Retinal pigment epithelial cell (primary cell): ENCODE measurements at regions not wholly inside any gene's neighbourhood (a gene's known extent, or its start where the extent isn't known, plus 50 kb on each side); places are given as distances from the start of the nearest gene placed in this dataset.

ENCODE experiments used
- DNase-seq: peaks from one replicate; pipeline ENCODE4 v3.0.0-alpha.2; 2010; ENCODE audit warnings: low read depth
- H3K4me3 ChIP-seq: 2 replicates; pipeline ENCODE4 v1.5.1; 2011; ENCODE audit warnings: mild to moderate bottlenecking, low read length, control low read depth, moderate library complexity
- TF ChIP-seq, protein P1 (sequence below): conservative IDR thresholded peaks from 2 replicates; pipeline ENCODE4 v1.5.1; 2011; ENCODE audit warnings: low read depth, low read length, control low read depth, inconsistent platforms

DNA sequence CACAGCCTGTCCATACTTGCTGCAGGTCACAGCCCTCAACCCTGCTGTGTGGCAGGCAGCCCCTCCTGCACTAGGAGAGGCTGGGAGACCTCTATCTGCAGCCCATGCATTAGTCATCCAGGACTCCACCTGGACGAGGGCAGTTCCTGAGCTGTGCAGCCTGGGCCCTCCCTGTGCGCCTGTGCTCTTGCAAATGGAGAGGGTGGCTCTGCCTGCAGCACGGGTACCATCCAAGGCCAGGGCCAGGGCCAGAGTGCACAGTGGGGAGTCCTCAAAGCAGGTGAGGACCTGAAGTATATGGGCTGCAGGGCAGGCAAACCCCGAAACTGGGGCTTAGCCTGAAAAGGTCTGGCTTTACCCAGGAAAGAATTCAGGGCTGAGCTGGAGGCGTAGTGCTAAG is 89.8 kb upstream of the PHACTR3 start:
- H3K4me3 ChIP-seq: no peak overlapping the region
- TF ChIP-seq, protein P1, sequence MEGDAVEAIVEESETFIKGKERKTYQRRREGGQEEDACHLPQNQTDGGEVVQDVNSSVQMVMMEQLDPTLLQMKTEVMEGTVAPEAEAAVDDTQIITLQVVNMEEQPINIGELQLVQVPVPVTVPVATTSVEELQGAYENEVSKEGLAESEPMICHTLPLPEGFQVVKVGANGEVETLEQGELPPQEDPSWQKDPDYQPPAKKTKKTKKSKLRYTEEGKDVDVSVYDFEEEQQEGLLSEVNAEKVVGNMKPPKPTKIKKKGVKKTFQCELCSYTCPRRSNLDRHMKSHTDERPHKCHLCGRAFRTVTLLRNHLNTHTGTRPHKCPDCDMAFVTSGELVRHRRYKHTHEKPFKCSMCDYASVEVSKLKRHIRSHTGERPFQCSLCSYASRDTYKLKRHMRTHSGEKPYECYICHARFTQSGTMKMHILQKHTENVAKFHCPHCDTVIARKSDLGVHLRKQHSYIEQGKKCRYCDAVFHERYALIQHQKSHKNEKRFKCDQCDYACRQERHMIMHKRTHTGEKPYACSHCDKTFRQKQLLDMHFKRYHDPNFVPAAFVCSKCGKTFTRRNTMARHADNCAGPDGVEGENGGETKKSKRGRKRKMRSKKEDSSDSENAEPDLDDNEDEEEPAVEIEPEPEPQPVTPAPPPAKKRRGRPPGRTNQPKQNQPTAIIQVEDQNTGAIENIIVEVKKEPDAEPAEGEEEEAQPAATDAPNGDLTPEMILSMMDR: no peak
- DNase-seq: no peak

DNA sequence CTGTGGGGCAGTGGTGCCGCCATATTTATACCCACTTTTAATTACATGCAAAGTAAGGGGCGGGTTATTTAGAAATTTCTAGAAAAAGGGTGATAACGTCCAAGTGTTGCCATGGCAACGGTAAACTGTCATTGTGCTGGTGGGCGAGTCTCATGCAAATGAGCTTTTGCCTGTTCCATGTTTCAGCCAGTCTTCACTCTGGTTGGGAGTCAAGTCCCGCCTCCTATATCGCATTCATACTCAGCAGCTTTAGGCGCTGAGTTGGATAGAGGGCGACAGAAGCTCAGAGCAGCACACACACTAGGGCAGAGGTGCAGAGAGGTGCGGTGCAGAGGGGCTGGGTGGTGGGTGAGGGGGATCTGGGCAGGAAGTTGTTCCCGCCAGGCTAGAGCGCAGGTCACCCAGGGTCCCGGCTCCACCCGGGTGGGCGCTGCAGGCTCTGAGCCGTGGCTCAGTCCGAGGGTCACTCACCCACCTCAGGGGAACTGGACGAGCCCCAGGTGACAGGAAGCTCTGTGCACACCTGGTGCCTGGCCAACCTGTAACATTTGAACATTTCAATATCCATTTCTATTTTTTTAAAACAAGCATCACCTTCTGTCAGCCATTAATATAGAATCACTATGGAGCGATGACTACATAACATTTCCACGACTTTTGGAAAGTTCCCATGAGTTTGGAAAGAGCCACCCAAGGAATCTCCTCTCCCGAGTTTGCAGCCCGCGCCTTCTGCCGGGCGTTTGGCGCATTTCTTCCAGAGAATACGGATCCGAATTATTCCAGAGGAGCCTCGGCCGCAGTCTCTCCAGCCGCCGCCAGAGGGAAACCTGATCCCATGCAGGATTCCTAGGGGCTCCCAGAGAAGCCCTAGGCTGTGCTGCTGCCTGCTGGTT is 89.1 kb upstream of the PHACTR3 start:
- DNase-seq: no peak
- TF ChIP-seq, protein P1: peak; percentile 82
- no peak overlapping the region for H3K4me3 ChIP-seq

DNA sequence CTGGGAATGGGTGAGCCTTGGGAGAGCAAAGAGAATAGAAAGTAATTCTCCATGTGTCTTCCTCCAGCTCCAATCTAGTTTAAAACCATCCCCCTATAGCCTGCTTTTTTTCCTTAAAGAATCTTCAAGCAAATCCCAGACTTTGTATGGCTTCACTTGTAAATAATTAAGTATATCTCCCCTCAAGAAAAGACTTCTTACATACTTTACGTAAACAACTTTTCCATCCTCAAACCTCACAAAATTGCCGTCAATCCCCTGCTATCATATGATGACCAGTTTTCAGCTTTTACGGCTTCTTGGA is 88.5 kb upstream of the PHACTR3 start:
- TF ChIP-seq, protein P1: no peak
- no peak overlapping the region for H3K4me3 ChIP-seq
- DNase-seq: no peak

DNA sequence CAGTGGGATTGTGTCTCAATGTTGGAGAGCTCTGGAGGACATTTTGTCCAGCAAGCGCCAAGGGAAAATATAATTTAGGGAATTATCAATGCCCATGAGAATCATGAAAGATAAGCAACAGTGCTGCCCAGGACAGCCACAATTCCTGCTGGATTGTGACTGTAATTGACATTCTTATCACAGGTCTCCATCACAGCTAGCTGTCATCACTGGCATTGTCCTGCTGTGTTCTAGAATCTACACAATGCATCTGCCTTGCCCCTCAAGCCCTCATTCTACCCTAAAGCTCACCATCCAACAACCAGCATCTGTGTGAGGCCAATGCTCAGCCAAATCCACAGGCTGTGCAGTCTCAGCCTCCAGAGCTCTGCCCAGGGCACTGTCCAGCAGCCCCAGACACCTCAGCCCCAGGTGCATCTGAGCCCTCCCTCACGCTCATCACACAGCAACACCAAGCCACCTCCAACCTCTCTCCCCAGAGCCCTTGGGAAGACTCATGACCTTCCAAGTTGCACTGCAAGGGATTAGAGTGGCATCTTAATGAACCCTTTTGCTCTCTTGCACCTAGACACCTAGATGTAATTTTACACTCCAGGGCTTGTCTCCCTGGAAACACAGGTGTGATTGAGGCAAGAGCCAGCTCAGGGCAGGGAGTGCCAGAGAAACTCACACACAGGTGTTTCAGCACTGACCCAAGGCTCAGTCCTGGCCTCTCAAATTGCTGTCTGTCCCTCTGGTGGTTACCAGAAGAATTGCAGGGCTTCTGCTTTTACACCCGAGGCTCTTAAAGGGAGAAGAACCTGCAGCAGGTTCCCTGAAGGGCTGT is 85.2 kb upstream of the PHACTR3 start:
- TF ChIP-seq, protein P1: peak; percentile 91
- no peak for DNase-seq
- no peak overlapping the region for H3K4me3 ChIP-seq

DNA sequence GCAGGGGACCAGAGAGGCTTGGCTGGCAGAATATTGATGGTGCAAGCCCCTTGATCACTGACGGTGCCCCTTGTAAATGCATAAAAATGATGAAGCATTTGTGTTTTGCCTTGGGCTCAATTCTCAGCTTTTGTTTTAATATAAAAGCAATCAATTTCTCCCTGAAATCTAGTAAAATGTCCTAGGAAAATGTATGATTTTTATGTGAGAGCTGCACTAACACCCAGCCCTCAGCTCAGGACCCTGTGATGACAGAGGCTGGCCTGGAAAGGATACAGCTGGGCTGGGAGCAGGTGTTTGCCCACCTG is 84.7 kb upstream of the PHACTR3 start:
- TF ChIP-seq, protein P1: no peak
- H3K4me3 ChIP-seq: no peak overlapping the region
- DNase-seq: no peak

DNA sequence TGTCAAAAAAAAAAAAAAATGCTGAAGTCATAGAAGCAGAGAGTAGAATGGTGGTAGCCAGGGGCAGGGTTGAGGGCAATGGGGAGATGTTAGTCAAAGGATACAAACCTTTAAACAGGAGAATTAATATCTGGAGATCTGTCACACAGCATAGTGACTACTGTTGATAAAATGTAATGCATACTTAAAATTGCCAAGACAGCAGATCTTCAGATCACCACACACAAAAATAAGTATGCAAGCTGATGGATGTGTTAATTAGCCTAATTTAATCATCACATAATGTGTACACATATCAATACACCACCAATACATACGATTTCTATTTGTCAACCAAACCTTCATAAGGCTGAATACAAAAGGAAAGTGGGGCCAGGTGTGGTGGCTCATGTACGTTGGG is 83.5 kb upstream of the PHACTR3 start:
- H3K4me3 ChIP-seq: no peak overlapping the region
- TF ChIP-seq, protein P1: no peak
- no peak for DNase-seq
